ENCODE measurements at regions not wholly inside any gene's neighbourhood (a gene's known extent, or its start where the extent isn't known, plus 50 kb on each side); places are given as distances from the start of the nearest gene placed in this dataset.

DNA sequence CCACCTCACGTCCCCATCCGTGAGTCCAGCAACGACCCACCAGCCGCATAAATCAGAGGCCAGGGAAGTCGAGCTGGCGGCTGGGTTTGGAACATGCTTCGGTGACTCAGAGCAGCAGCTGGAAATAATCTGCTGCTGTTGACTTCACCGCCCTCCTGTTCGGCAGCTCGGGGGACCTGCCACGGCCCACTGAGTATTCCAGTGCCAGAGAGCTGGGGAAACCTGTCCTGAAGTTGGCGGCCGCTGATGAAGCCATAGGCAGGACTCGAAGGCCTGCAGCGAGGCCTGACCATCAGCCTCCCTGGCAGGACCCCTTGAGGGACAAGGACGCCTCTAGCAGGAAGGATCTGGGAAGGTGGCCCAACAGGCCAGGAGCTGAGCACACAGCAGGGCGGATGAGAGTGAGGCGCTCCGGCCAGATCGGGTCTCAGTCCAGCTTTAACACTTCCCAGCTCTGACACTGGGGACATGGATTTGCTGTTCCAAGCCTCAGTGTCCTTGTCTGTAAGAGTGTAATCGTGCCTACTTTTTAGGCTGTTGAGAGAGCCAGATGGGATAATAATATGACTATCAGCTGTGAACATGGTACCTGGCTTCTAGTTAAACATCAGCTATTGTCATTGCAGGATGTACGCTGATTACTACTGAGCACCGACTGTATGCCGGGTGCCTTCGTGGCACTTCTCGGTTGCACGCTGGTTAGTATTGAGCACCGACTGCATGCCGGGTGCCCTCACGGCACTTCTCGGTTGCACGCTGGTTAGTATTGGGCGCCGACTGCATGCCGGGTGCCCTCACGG lies 50.4 kb upstream of the CIBAR2 start:
- no peak for DNase-seq (ENCODE audit: low spot score)

DNA sequence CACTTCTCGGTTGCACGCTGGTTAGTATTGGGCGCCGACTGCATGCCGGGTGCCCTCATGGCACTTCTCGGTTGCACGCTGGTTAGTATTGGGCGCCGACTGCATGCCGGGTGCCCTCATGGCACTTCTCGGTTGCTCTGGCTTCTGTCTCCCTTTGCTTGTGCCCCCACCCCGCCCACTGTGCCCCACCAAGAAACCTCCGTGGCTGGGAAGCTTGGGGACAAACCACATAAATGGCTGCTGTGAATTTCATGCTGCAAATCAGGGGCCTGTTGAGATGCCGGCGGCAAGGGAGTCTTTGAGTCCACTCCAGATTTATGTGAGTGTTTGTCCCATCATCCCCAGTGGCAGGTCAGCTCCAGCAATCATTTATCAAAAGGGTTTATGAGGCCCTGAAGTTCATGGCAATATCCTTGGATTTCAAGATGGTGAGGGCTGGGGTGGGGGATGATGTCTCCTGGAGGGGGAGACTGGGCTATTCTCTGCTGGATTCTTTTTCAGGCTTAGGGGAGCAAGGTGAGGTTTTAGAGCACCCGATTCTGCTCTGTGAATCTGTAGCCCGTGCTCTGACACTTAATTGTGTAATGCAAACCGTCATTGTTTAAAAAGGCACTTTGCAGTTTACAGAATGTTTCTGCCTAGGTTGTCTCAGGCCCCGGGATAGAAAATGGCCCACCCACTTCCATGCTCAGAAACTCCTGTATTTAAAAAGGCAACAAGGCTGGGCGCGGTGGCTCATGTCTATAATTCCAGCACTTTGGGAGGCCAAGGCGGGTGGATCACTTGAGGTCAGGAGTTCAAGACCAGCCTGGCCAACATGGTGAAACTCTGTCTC lies 51.2 kb upstream of the CIBAR2 start:
- DNase-seq (ENCODE audit: low spot score) = no peak

GRCh38 chr16:85164431-85164830 lies 52.2 kb upstream of the CIBAR2 start:
- no peak for DNase-seq (ENCODE audit: low spot score)

- no peak for DNase-seq (ENCODE audit: low spot score)
These were observed 52.7 kb upstream of the CIBAR2 start for GRCh38 chr16:85164838-85165516.

DNA sequence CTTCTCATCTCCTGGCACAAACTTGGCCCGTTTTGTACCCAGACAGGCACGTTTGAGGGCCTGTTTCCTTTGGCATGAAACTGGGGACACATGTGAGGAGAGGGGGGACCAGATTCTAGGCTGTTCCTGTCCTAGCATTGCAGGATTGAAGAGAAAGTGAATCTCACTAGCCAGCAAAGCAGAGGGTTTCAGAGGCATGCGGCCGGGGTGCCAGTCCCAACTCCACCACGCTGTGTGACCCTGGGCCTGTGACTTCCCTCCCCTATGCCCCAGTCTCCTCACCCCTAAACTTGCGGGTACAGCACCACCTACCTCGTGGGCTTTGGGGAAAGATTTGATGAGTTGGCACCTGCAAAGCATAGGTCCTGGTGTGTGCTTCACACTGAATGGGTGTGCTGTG lies 53.5 kb upstream of the CIBAR2 start:
- no peak for DNase-seq (ENCODE audit: low spot score)

DNA sequence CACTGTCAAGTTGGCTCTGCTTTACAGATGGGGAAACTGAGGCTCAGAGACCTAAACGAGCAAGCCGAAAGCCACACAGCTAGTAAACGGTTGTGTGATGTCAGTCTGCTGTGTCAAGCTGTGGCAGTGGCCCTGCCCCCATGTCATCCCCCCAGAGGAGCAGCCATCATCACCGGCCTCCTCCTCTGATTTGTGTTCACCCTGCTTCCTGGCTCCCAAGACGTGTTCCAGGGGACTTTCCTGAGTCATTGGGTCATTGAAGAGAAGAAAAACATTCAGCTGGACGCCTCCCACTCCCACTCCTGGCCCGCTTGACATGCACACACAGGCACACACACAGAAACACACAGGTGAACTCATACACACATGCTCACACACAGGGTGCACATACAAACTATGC lies 54.0 kb upstream of the CIBAR2 start:
- DNase-seq (ENCODE audit: low spot score) = no peak

- no peak for DNase-seq (ENCODE audit: low spot score)
These were observed 54.7 kb upstream of the CIBAR2 start for GRCh38 chr16:85166699-85167588.

- no peak for DNase-seq (ENCODE audit: low spot score)
These were observed 55.6 kb upstream of the CIBAR2 start for GRCh38 chr16:85167589-85168537.

DNA sequence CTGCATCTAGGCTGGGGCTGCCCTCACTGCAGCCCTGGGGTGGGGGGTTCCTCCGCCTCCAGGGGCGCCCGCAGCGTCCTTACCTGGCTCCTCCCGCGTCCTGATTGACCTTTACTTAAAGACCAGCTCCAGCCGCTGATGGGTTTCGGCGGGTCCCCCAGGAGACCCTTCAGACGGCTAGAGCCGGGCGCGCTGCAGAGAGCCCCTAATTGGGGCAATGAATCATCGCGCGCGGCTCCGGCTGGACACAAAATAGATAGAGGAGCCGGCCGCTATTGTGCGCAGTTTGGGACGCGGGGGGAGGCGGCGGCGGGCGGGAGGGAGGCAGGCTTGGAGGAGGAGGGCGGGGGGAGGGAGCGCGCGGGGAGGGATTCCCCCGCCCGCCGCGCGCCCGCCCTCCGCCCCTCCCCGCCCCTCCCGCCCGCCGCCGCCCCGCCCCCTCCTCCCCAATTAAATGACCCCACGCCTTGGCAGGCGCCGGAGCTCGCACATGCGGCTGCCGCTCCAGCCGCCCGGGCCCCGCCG lies 56.5 kb upstream of the CIBAR2 start:
- DNase-seq (ENCODE audit: low spot score) = no peak

DNA sequence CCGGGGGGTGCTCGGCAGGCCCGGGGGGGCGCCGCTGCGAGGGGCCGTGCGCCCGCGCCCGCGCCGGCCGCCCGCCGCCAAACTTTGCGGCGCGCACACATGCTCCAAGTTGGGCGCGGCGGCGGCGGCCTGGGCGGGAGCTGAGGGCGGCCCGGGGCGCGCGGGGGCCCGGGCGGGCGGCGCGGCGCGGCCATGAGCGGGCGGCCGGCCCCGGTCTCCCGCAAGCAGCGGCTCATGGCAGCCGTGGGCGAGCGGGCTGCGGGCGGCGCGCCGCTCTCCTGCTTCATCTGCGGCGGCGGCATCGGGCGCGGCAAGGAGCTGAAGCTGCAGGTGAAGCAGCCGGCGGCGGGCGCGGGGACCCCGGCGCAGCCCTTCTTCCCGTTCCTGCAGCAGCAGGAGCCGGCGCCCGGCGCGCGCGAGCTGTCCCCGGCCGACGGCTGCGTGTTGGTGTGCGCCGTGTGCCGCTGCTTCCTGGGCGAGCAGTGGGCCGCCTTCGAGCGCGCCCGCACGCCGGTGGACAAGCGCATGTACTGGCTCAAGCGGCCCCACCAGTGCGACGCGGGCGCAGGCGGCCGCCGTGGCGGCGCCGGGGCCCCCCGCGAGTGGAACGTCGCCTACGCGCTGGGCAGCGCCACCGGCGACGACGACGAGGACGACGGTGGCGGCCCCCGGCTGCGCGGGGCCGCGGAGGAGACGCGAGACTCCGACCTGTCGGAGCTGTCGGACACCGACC lies 57.2 kb upstream of the CIBAR2 start:
- no peak for DNase-seq (ENCODE audit: low spot score)

DNA sequence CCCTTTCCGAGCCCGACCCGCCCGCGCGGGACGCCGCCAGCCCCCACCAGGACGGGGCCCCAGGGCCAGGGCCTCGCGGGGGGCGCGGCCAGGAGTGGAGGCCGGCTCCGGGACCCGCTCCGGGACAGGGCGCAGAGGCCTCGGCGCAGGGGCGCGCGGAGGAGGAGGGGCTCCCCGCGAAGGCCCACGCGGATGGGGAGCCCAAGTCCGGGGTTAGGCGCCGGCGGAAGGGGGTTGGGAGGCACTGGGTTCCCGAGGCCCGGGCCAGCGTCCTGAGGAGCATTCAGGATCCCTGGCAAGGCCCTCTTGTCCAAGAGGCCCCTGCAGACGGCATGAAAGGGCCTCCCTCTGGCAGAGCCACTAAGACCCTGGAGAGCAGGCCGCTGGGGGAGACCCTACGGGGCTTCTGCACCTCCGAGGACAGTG lies 57.8 kb upstream of the CIBAR2 start:
- no peak for DNase-seq (ENCODE audit: low spot score)

DNA sequence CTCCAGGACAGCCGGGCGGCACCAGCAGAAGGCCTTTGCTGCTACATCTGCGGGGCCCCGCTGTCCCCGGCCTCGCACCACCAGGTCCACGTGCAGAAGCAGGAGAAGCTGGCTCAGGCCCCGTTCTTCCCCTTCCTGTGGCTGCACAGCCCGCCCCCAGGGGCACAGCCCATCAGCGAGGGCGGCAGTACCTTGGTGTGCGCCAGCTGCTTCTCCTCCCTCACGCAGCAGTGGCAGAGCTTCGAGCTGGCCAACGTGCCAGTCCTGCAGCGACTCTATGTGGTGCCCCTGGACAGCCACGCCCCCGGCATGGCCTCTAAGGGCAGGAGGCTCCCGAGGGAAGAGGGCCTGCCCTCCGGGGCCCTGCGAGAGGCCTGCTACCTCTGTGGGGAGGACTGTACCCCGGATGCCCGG lies 58.3 kb upstream of the CIBAR2 start:
- DNase-seq (ENCODE audit: low spot score) = no peak

GRCh38 chr16:85171004-85171758 lies 58.9 kb upstream of the CIBAR2 start:
- DNase-seq (ENCODE audit: low spot score) = no peak

DNA sequence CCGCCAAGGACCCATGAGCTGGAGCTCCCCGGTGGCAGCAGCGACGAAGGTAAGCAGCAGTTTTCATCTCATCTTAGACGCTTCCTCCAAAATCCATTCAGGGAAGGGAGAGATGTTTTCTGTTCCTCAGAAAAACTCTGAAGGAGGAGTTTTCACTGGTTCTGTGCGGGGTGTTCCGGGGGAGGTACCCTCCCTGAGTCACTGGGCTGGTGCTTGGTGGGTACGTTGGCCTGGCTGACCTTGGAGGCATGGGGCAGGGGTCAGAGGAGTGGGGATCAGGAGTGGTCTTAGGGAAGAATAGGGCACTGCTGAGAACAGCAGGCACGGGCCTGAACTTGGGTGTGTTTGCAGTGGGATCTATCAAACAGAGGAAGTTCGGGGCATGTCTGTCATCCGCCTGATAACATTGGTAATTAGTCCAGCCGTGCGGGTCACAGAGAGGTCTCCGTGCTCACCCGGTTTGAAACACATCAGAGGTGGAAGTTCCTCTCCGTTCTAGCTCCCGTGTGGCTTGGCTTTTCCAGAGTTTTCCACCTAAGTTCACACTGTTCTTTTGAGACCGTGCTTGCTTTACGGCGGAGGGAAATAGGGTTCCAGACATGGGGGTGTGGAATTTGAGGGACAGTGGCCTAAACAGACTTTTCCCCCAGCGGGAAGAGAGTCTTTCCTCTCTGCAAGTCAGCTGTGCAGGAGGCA lies 59.6 kb upstream of the CIBAR2 start:
- DNase-seq (ENCODE audit: low spot score) = no peak

- DNase-seq (ENCODE audit: low spot score) = no peak
These were observed 60.3 kb upstream of the CIBAR2 start for GRCh38 chr16:85172455-85173145.

GRCh38 chr16:85173146-85173980 lies 61.1 kb upstream of the CIBAR2 start:
- no peak for DNase-seq (ENCODE audit: low spot score)
